ENCODE measurements at regions not wholly inside any gene's neighbourhood (a gene's known extent, or its start where the extent isn't known, plus 50 kb on each side); places are given as distances from the start of the nearest gene placed in this dataset.

DNA sequence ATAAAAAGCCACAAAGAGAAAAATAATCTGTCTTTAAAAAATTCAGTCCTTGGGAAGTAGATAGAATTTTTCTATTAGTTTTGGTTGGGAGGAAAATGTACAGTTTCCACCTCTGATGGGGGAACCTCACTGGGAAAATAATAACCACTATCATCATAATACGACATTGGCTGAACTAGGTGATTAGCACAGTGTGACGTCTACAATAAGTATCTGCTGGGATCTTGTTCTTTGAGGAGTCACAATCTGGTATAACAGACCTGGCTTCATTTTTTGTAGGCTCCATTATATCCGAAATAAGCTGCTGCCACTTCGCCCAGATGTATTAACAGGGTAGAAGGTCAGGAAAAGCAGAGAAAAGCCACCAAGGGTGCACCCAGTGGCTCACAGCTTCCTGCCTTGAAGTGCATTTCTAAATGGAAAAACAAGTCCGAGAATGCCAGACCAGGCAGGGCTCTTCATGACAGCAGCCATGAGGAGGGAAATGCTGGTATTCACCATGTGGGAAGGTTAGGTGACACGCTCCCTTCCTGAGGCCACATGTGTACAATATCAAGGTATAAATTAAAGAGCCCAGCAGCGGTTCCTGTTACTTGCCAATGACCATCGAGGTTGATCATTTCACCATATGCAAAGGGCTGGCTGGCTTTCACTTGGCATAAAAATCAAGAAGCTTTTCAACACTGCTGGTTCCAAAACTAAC, 152.8 kb downstream of the PRELID2 start:
- Mint-ChIP-seq H3K4me1 (ENCODE audit: unreplicated experiment) (peaks cover 9% of the 10 kb centered on the region), H3K36me3 (no peaks in the 10 kb centered on the region), H3K9me3 (peaks cover 14% of the 10 kb centered on the region), H3K4me3 (no peak overlapping the region), H3K27me3 (no peaks in the 10 kb centered on the region), H3K27ac (no peak overlapping the region)
- no peak for DNase-seq (ENCODE audit: extremely low spot score, unreplicated experiment)
- TF ChIP-seq CTCF (conservative IDR thresholded peaks at IDR 0.05): no peak

DNA sequence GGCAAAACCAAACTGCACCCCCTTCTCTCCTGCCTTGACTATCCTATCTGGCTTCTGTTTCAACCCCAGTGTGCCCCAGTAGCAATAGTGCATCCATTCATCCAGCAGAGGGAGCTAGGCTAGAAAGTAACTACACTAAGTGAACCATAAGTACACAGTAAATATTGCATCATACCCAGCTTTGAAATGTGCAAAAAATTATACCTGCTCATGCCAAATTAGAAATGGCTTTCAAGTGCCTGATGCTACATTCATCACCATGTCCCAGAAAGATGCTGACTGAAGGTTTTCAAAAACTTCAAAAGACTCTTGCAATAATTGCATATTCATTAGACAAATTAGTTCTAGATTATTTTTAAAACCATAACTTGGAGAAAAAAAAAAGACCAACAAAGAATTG, 153.5 kb downstream of the PRELID2 start:
- Mint-ChIP-seq H3K4me1 (ENCODE audit: unreplicated experiment) (peaks cover 9% of the 10 kb centered on the region), H3K27me3 (no peaks in the 10 kb centered on the region), H3K4me3 (peak overlapping the region; percentile 26), H3K9me3 (peaks cover 14% of the 10 kb centered on the region), H3K27ac (peak overlapping the region; percentile 42), H3K36me3 (no peaks in the 10 kb centered on the region)
- no peak for DNase-seq (ENCODE audit: extremely low spot score, unreplicated experiment)
- peak; percentile 83 for TF ChIP-seq CTCF (conservative IDR thresholded peaks at IDR 0.05)

- no peaks in the 10 kb centered on the region for H3K27me3 Mint-ChIP-seq
- H3K4me1 Mint-ChIP-seq (ENCODE audit: unreplicated experiment): peaks cover 9% of the 10 kb centered on the region
Measured at GRCh38 chr5:145681216-145681615, 153.9 kb downstream of the PRELID2 start.

GRCh38 chr5:145680767-145681166, 154.4 kb downstream of the PRELID2 start:
- TF ChIP-seq CTCF (conservative IDR thresholded peaks at IDR 0.05): no peak
- peaks cover 14% of the 10 kb centered on the region for H3K9me3 Mint-ChIP-seq
- no peak overlapping the region for H3K27ac Mint-ChIP-seq
- peaks cover 9% of the 10 kb centered on the region for H3K4me1 Mint-ChIP-seq (ENCODE audit: unreplicated experiment)
- no peak overlapping the region for H3K4me3 Mint-ChIP-seq
- no peak for DNase-seq (ENCODE audit: extremely low spot score, unreplicated experiment)
- no peaks in the 10 kb centered on the region for H3K36me3 Mint-ChIP-seq
- no peaks in the 10 kb centered on the region for H3K27me3 Mint-ChIP-seq

More at GRCh38 chr5:145681216-145681615, 153.9 kb downstream of the PRELID2 start:
- Mint-ChIP-seq H3K9me3 (peaks cover 14% of the 10 kb centered on the region), H3K36me3 (no peaks in the 10 kb centered on the region), H3K4me3 (no peak overlapping the region), H3K27ac (peak overlapping the region; percentile 42)
- no peak for DNase-seq (ENCODE audit: extremely low spot score, unreplicated experiment)
- TF ChIP-seq CTCF (conservative IDR thresholded peaks at IDR 0.05): no peak

- Mint-ChIP-seq H3K27ac (no peak overlapping the region), H3K9me3 (peaks cover 11% of the 10 kb centered on the region), H3K36me3 (no peaks in the 10 kb centered on the region), H3K4me1 (ENCODE audit: unreplicated experiment) (peaks cover 9% of the 10 kb centered on the region), H3K4me3 (no peak overlapping the region), H3K27me3 (no peaks in the 10 kb centered on the region)
- TF ChIP-seq CTCF (conservative IDR thresholded peaks at IDR 0.05): peak; percentile 30
- no peak for DNase-seq (ENCODE audit: extremely low spot score, unreplicated experiment)
Measured at GRCh38 chr5:145680169-145680568, 155.0 kb downstream of the PRELID2 start.
